Loucy (cell line): ENCODE measurements at regions not wholly inside any gene's neighbourhood (a gene's known extent, or its start where the extent isn't known, plus 50 kb on each side); places are given as distances from the start of the nearest gene placed in this dataset.
"Not testable (repeated sequence)": the region's sequence is repeated elsewhere in the genome, so short reads cannot be mapped to it uniquely, and the experiment has no call there.

ENCODE experiments used
- H2AFZ ChIP-seq: fragments of 200-600 bp; sonication (generic); 2 replicates; pipeline ENCODE4 v1.6.0; 2016; ENCODE audit warnings: antibody characterized with exemption, mild to moderate bottlenecking, low read length, moderate library complexity
- H3F3A ChIP-seq: fragments of 200-600 bp; 2 replicates; pipeline ENCODE4 v1.6.0; 2016; ENCODE audit warnings: antibody characterized with exemption, low read depth, mild to moderate bottlenecking
- H3K27me3 ChIP-seq: fragments of 200-600 bp; sonication (generic); 2 replicates; pipeline ENCODE4 v1.6.1; 2014; ENCODE audit warnings: low read length, mild to moderate bottlenecking; ENCODE audit not compliant: insufficient read depth, poor library complexity, severe bottlenecking
- H3K36me3 ChIP-seq: fragments of 200-600 bp; sonication (generic); 2 replicates; pipeline ENCODE4 v1.6.1; 2016; ENCODE audit warnings: low read length; ENCODE audit not compliant: insufficient read depth
- H3K4me1 ChIP-seq: fragments of 200-600 bp; sonication (generic); 2 replicates; pipeline ENCODE4 v1.5.1; 2014; ENCODE audit warnings: low read length, mild to moderate bottlenecking; ENCODE audit not compliant: insufficient read depth, poor library complexity, severe bottlenecking
- H3K4me2 ChIP-seq: fragments of 200-600 bp; sonication (generic); 2 replicates; pipeline ENCODE4 v1.6.0; 2014; ENCODE audit warnings: antibody characterized with exemption, low read length, low read depth, mild to moderate bottlenecking; ENCODE audit not compliant: poor library complexity, severe bottlenecking
- H3K4me3 ChIP-seq: fragments of 200-600 bp; sonication (generic); 2 replicates; pipeline ENCODE4 v1.5.1; 2014; ENCODE audit warnings: low read length, mild to moderate bottlenecking, mixed read lengths; ENCODE audit not compliant: poor library complexity, severe bottlenecking
- H3K79me2 ChIP-seq: fragments of 200-600 bp; sonication (generic); 2 replicates; pipeline ENCODE4 v1.6.1; 2014; ENCODE audit warnings: low read length; ENCODE audit not compliant: insufficient read depth
- H3K9ac ChIP-seq: fragments of 200-600 bp; sonication (generic); 2 replicates; pipeline ENCODE4 v1.6.0; 2014; ENCODE audit warnings: mild to moderate bottlenecking, low read depth, low read length, moderate library complexity; ENCODE audit not compliant: poor library complexity, severe bottlenecking
- H3K9me2 ChIP-seq: fragments of 200-600 bp; sonication (generic); replicated peaks from 2 replicates; pipeline ENCODE4 v1.6.1; 2016; ENCODE audit warnings: low read depth, low read length, mixed read lengths
- H3K9me3 ChIP-seq: fragments of 200-600 bp; sonication (generic); 2 replicates; pipeline ENCODE4 v1.6.1; 2014; ENCODE audit warnings: mild to moderate bottlenecking, antibody characterized with exemption, low read length, low read depth; ENCODE audit not compliant: insufficient read depth
- H4K20me1 ChIP-seq: fragments of 200-600 bp; sonication (generic); 2 replicates; pipeline ENCODE4 v1.6.0; 2014; ENCODE audit warnings: antibody characterized with exemption, low read length, mild to moderate bottlenecking; ENCODE audit not compliant: insufficient read depth, poor library complexity, severe bottlenecking
- CTCF ChIP-seq: fragments of 200-600 bp; sonication (generic); conservative IDR thresholded peaks from 2 replicates; pipeline ENCODE4 v1.5.1; 2014; ENCODE audit warnings: mild to moderate bottlenecking, antibody characterized with exemption, low read length
- EZH2phosphoT487 ChIP-seq: fragments of 200-600 bp; IDR thresholded peaks from 2 replicates; pipeline ENCODE4 v1.6.1; 2018; ENCODE audit warnings: antibody characterized with exemption, mild to moderate bottlenecking, moderate library complexity, borderline replicate concordance

- H2AFZ ChIP-seq = no peak overlapping the region
- H3K79me2 ChIP-seq = peaks cover 68% of the 10 kb centered on the region
- H3K4me2 ChIP-seq = peak overlapping the region; percentile 54
- H3K9ac ChIP-seq = no peak overlapping the region
- H3K9me2 ChIP-seq = no peaks in the 10 kb centered on the region
- peaks cover 5% of the 10 kb centered on the region for H4K20me1 ChIP-seq
- H3K4me1 ChIP-seq = peaks cover 62% of the 10 kb centered on the region
- H3K27me3 ChIP-seq = no peaks in the 10 kb centered on the region
- H3K36me3 ChIP-seq = no peaks in the 10 kb centered on the region
- peaks cover 11% of the 10 kb centered on the region for H3F3A ChIP-seq
- TF ChIP-seq EZH2phosphoT487 (no peak), CTCF (no peak)
- H3K9me3 ChIP-seq = no peaks in the 10 kb centered on the region
- H3K4me3 ChIP-seq = peak overlapping the region; percentile 57
Measured at GRCh38 chr13:50255639-50256038, 240.4 kb downstream of the KCNRG start.

GRCh38 chr13:50256536-50257321, 241.5 kb downstream of the KCNRG start:
- Histone ChIP-seq H3K9ac (peak overlapping the region; percentile 39), H3K4me2 (peak overlapping the region; percentile 54), H3K79me2 (peaks cover 68% of the 10 kb centered on the region), H3F3A (peaks cover 11% of the 10 kb centered on the region), H3K4me1 (peaks cover 68% of the 10 kb centered on the region), H3K4me3 (peak overlapping the region; percentile 57)
- not testable (repeated sequence) for H3K27me3 ChIP-seq, H3K9me2 ChIP-seq, H2AFZ ChIP-seq, H3K9me3 ChIP-seq, H4K20me1 ChIP-seq, H3K36me3 ChIP-seq

GRCh38 chr13:50257646-50258045, 242.4 kb downstream of the KCNRG start:
- no peak overlapping the region for H3K4me3 ChIP-seq
- H3K9ac ChIP-seq = peak overlapping the region; percentile 1
- peaks cover 68% of the 10 kb centered on the region for H3K79me2 ChIP-seq
- no peaks in the 10 kb centered on the region for H3K9me3 ChIP-seq
- peaks cover 11% of the 10 kb centered on the region for H3F3A ChIP-seq
- peak overlapping the region; percentile 44 for H3K4me2 ChIP-seq
- no peaks in the 10 kb centered on the region for H3K27me3 ChIP-seq
- H3K9me2 ChIP-seq = no peaks in the 10 kb centered on the region
- H3K36me3 ChIP-seq = no peaks in the 10 kb centered on the region
- H2AFZ ChIP-seq = no peak overlapping the region
- H3K4me1 ChIP-seq = peaks cover 70% of the 10 kb centered on the region
- TF ChIP-seq EZH2phosphoT487 (no peak), CTCF (no peak)
- H4K20me1 ChIP-seq = peaks cover 5% of the 10 kb centered on the region
